EL (cell line): ENCODE measurements at regions not wholly inside any gene's neighbourhood (a gene's known extent, or its start where the extent isn't known, plus 50 kb on each side); places are given as distances from the start of the nearest gene placed in this dataset.
A peak's percentile ranks its signal among the peaks of the same experiment; 100 is the strongest.

ENCODE experiments used
- DNase-seq: peaks from one replicate; pipeline ENCODE4 v3.0.0-alpha.2; 2016

GRCh38 chr10:4661511-4662255 is 164.3 kb upstream of the AKR1E2 start:
- DNase-seq: no peak

- no peak for DNase-seq
Observed at GRCh38 chr10:4658777-4659176, 167.2 kb upstream of the AKR1E2 start.

GRCh38 chr10:4656576-4657194 is 169.3 kb upstream of the AKR1E2 start:
- peak; percentile 63 for DNase-seq

GRCh38 chr10:4655879-4656278 is 170.1 kb upstream of the AKR1E2 start:
- no peak for DNase-seq

GRCh38 chr10:4655406-4655805 is 170.6 kb upstream of the AKR1E2 start:
- DNase-seq: no peak

- DNase-seq: no peak
Observed at GRCh38 chr10:4654496-4654895, 171.5 kb upstream of the AKR1E2 start.

- no peak for DNase-seq
Observed at GRCh38 chr10:4653160-4653559, 172.8 kb upstream of the AKR1E2 start.

GRCh38 chr10:4652111-4653010 is 173.6 kb upstream of the AKR1E2 start:
- no peak for DNase-seq

GRCh38 chr10:4651404-4652037 is 174.5 kb upstream of the AKR1E2 start:
- no peak for DNase-seq

GRCh38 chr10:4650582-4650981 is 175.4 kb upstream of the AKR1E2 start:
- peak; percentile 7 for DNase-seq

GRCh38 chr10:4649886-4650508 is 176.0 kb upstream of the AKR1E2 start:
- no peak for DNase-seq

- no peak for DNase-seq
Observed at GRCh38 chr10:4649471-4649870, 176.5 kb upstream of the AKR1E2 start.

- no peak for DNase-seq
Observed at GRCh38 chr10:4648999-4649398, 177.0 kb upstream of the AKR1E2 start.

- no peak for DNase-seq
Observed at GRCh38 chr10:4647109-4647785, 178.8 kb upstream of the AKR1E2 start.

GRCh38 chr10:4646547-4646946 is 179.5 kb upstream of the AKR1E2 start:
- DNase-seq: no peak

GRCh38 chr10:4645836-4646235 is 180.2 kb upstream of the AKR1E2 start:
- DNase-seq: no peak

GRCh38 chr10:4643471-4643870 is 182.5 kb upstream of the AKR1E2 start:
- no peak for DNase-seq

GRCh38 chr10:4639960-4640359 is 186.0 kb upstream of the AKR1E2 start:
- no peak for DNase-seq

GRCh38 chr10:4638099-4638498 is 187.9 kb upstream of the AKR1E2 start:
- peak; percentile 15 for DNase-seq

- no peak for DNase-seq
Observed at GRCh38 chr10:4637657-4638056, 188.3 kb upstream of the AKR1E2 start.

- no peak for DNase-seq
Observed at GRCh38 chr10:4635883-4636282, 190.1 kb upstream of the AKR1E2 start.

- DNase-seq: no peak
Observed at GRCh38 chr10:4635388-4635787, 190.6 kb upstream of the AKR1E2 start.
